Transverse colon (tissue), 3 donors: ENCODE measurements at regions not wholly inside any gene's neighbourhood (a gene's known extent, or its start where the extent isn't known, plus 50 kb on each side); places are given as distances from the start of the nearest gene placed in this dataset.

Experiments
- CTCF ChIP-seq, 5 experiments: fragments of 200-600 bp in 3 of 5; fragments of 450-650 bp in 2 of 5; sonication (generic) in 3 of 5; IDR thresholded peaks; 1 replicate in 2 of 5; 2 replicates in 3 of 5; pipeline ENCODE4 v1.5.1; 2016 to 2017; ENCODE audit warnings: antibody characterized with exemption in 5 of 5, inconsistent platforms in 3 of 5, mild to moderate bottlenecking in 2 of 5, moderate library complexity in 1 of 5
- EP300 ChIP-seq: sonication (generic); formaldehyde crosslinking; IDR thresholded peaks from one replicate; pipeline ENCODE4 v1.6.1; 2017; ENCODE audit warnings: antibody characterized with exemption, low read depth
- POLR2A ChIP-seq: fragments of 450-650 bp; IDR thresholded peaks from one replicate; pipeline ENCODE4 v1.6.1; 2016; ENCODE audit warnings: antibody characterized with exemption, mild to moderate bottlenecking, moderate library complexity

GRCh38 chr3:193029800-193030199, 112.1 kb upstream of the MB21D2 start:
- TF ChIP-seq POLR2A = no peak
- no peak for TF ChIP-seq CTCF (IDR thresholded peaks at IDR 0.05)
- no peak for TF ChIP-seq EP300
